Upper lobe of left lung (tissue), 6 donors: ENCODE measurements at regions not wholly inside any gene's neighbourhood (a gene's known extent, or its start where the extent isn't known, plus 50 kb on each side); places are given as distances from the start of the nearest gene placed in this dataset.

Experiments
- ATAC-seq, 2 donors: fragments of 200-7000 bp; cut with Tn5 transposase; one replicate each; pipeline ENCODE4 v1.9.1; 2022; ENCODE audit warnings: mild to moderate bottlenecking in 2 of 2, moderate library complexity in 2 of 2; ENCODE audit not compliant: low FRiP score in 2 of 2
- DNase-seq, 2 donors: peaks; one replicate each; pipeline ENCODE4 v3.0.0-alpha.2; 2019 to 2020
- H3K27ac ChIP-seq, 4 donors: fragments of 200-600 bp; sonication (generic); one replicate each; pipeline ENCODE4 v1.5.1; 2016 to 2019
- H3K27me3 ChIP-seq, 4 donors: fragments of 200-600 bp; sonication (generic); one replicate each; pipeline ENCODE4 v1.5.1; 2017 to 2019
- H3K36me3 ChIP-seq, 4 donors: fragments of 200-600 bp; sonication (generic); one replicate each; pipeline ENCODE4 v1.5.1; 2016 to 2019
- H3K4me1 ChIP-seq, 4 donors: fragments of 200-600 bp; sonication (generic); one replicate each; pipeline ENCODE4 v1.5.1; 2018 to 2019
- H3K4me3 ChIP-seq, 4 donors: fragments of 200-600 bp; sonication (generic); one replicate each; pipeline ENCODE4 v1.5.1; 2017 to 2019; ENCODE audit warnings: mild to moderate bottlenecking in 2 of 4, moderate library complexity in 1 of 4
- H3K9me3 ChIP-seq, 4 donors: fragments of 200-600 bp; sonication (generic); one replicate each; pipeline ENCODE4 v1.5.1; 2018 to 2019
- EP300 ChIP-seq, 4 donors: sonication (generic); formaldehyde crosslinking; IDR thresholded peaks; one replicate each; pipeline ENCODE4 v1.5.1; 2017; ENCODE audit warnings: antibody characterized with exemption in 4 of 4, control low read depth in 2 of 4
- POLR2A ChIP-seq, 4 donors: fragments of 450-650 bp; IDR thresholded peaks; one replicate each; pipeline ENCODE4 v1.5.1; 2016 to 2017; ENCODE audit warnings: antibody characterized with exemption in 4 of 4, mild to moderate bottlenecking in 2 of 4
- POLR2AphosphoS5 ChIP-seq, 2 donors: sonication (generic); formaldehyde crosslinking; IDR thresholded peaks; one replicate each; pipeline ENCODE4 v1.5.1; 2017; ENCODE audit warnings: antibody characterized with exemption in 2 of 2
- WGBS, 2 donors: methylation state at CpG; one replicate each; pipeline ENCODE4 v1.1.5; 2017 to 2018; 5-methylcytosine and 5-hydroxymethylcytosine counted together
- TF ChIP-seq, protein P1 (sequence below), 6 experiments: fragments of 450-650 bp in 4 of 6; fragments of 200-600 bp in 2 of 6; sonication (generic) in 2 of 6; IDR thresholded peaks; one replicate each; pipeline ENCODE4 v1.5.1; 2016 to 2019; ENCODE audit warnings: antibody characterized with exemption in 6 of 6
- donor health status: DM: no; HTN: no; CAD: no; lungs with moderate emphysema.
- donor health status: DM: no; HTN: yes; CAD: no; lungs with severe emphysema.

DNA sequence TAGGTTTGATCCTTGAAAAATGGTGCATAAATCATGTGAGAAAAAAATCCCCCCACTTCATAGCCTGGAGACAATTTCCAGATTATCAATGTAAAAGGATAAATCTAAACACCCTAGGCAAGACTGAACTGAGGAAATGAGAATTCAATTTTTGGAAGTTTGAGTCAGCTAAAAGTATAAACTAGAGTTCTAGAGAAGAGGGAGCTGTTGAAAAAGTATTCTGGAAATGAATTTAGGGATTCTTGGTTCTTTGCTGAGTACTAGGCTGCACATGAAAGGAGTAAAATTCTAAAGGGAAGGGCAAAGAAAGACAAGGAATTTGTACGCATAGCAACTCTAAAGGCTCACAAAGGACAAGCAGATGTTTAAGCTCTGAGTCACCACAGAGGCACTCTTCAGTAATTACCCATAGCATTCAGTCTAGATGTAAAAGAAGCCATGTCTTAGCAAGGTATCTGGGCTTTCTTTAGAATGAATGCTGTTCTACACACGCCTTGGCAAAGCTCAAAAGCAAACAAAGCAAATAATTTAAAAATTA is 896.5 kb downstream of the PDHA2 start:
- TF ChIP-seq EP300 (IDR thresholded peaks at IDR 0.05): no peak
- 68 to 81% methylated on average over 2 of the region's 2 CpGs for WGBS, 2 donors
- Histone ChIP-seq H3K4me1 (no peaks in the 10 kb centered on the region), H3K4me3 (no peak overlapping the region), H3K27ac (no peak overlapping the region), H3K36me3 (no peaks in the 10 kb centered on the region), H3K9me3 (peaks cover 0 to 4% (median 0%) of the 10 kb centered on the region in 4 donors), H3K27me3 (no peaks in the 10 kb centered on the region)
- ATAC-seq: no peak
- no peak for DNase-seq

GRCh38 chr4:96739101-96739500 is 899.2 kb downstream of the PDHA2 start:
- DNase-seq (no peak), ATAC-seq (no peak)
- Histone ChIP-seq H3K4me1 (no peaks in the 10 kb centered on the region), H3K27ac (no peak overlapping the region), H3K36me3 (no peaks in the 10 kb centered on the region), H3K9me3 (peaks cover 0 to 6% (median 0%) of the 10 kb centered on the region in 4 donors), H3K27me3 (no peaks in the 10 kb centered on the region), H3K4me3 (no peak overlapping the region)
- TF ChIP-seq, protein P1, sequence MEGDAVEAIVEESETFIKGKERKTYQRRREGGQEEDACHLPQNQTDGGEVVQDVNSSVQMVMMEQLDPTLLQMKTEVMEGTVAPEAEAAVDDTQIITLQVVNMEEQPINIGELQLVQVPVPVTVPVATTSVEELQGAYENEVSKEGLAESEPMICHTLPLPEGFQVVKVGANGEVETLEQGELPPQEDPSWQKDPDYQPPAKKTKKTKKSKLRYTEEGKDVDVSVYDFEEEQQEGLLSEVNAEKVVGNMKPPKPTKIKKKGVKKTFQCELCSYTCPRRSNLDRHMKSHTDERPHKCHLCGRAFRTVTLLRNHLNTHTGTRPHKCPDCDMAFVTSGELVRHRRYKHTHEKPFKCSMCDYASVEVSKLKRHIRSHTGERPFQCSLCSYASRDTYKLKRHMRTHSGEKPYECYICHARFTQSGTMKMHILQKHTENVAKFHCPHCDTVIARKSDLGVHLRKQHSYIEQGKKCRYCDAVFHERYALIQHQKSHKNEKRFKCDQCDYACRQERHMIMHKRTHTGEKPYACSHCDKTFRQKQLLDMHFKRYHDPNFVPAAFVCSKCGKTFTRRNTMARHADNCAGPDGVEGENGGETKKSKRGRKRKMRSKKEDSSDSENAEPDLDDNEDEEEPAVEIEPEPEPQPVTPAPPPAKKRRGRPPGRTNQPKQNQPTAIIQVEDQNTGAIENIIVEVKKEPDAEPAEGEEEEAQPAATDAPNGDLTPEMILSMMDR (IDR thresholded peaks at IDR 0.05): no peak
- no peak for TF ChIP-seq POLR2A (IDR thresholded peaks at IDR 0.05)
- TF ChIP-seq EP300 (IDR thresholded peaks at IDR 0.05): no peak
- TF ChIP-seq POLR2AphosphoS5 (IDR thresholded peaks at IDR 0.05): no peak

- ATAC-seq (no peak), DNase-seq (peak in 1 of 2 donors; percentile 69)
- Histone ChIP-seq H3K36me3 (no peaks in the 10 kb centered on the region), H3K9me3 (peaks cover 0 to 6% (median 0%) of the 10 kb centered on the region in 4 donors), H3K27ac (no peak overlapping the region), H3K27me3 (no peaks in the 10 kb centered on the region), H3K4me3 (no peak overlapping the region), H3K4me1 (no peaks in the 10 kb centered on the region)
- 81 to 86% methylated on average over 12 to 17 of the region's 24 CpGs for WGBS, 2 donors
- TF ChIP-seq POLR2A (IDR thresholded peaks at IDR 0.05): no peak
- no peak for TF ChIP-seq POLR2AphosphoS5 (IDR thresholded peaks at IDR 0.05)
- TF ChIP-seq EP300 (IDR thresholded peaks at IDR 0.05): no peak
- TF ChIP-seq, protein P1 (IDR thresholded peaks at IDR 0.05): no peak
These were observed 902.6 kb downstream of the PDHA2 start for GRCh38 chr4:96742332-96743014.

DNA sequence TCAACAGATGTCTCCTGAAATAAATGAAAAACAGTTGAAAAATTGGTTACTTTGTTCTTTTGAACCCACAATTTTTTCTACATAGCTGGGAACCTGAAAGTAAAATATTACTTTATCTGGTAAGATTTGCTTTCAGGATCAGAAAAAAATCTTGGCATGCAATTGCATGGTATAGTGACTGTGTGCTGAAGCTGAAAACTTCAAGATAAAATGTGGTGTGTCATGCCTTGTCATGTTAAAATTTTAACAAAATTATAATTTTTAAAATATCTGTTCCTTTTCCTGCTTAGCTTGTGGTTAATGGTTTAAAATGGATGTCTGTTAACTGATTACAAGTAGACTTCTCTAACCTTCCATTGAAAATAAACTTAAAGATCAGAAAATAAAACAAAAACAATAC is 904.8 kb downstream of the PDHA2 start:
- Histone ChIP-seq H3K9me3 (peaks cover 0 to 6% (median 0%) of the 10 kb centered on the region in 4 donors), H3K27ac (no peak overlapping the region), H3K36me3 (no peaks in the 10 kb centered on the region), H3K27me3 (no peaks in the 10 kb centered on the region), H3K4me3 (no peak overlapping the region), H3K4me1 (no peaks in the 10 kb centered on the region)
- TF ChIP-seq, protein P1 (IDR thresholded peaks at IDR 0.05): no peak
- no peak for TF ChIP-seq EP300 (IDR thresholded peaks at IDR 0.05)
- no peak for TF ChIP-seq POLR2AphosphoS5 (IDR thresholded peaks at IDR 0.05)
- TF ChIP-seq POLR2A (IDR thresholded peaks at IDR 0.05): no peak
- ATAC-seq (no peak), DNase-seq (no peak)

DNA sequence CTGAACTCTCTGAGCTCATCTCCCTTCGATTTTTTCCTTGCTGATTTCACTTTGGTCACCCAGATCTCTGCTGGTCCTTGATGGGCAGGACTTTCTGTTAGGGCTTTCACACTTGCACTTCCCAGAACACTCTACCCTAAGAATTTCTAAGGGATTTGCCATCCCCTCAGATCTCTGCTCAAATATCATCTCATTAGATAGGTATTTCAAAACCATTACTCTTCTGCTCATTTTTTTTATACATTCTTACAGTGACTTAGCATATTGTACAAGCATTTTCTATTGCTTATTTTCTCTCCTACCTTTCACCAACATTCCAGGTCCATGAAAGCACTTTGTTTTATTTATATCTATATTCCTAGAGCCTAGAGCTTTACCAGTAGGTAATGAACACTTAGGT is 913.3 kb downstream of the PDHA2 start:
- Histone ChIP-seq H3K4me1 (no peaks in the 10 kb centered on the region), H3K27me3 (no peaks in the 10 kb centered on the region), H3K36me3 (no peaks in the 10 kb centered on the region), H3K9me3 (no peaks in the 10 kb centered on the region), H3K27ac (no peak overlapping the region), H3K4me3 (no peak overlapping the region)
- no peak for ATAC-seq
- no peak for DNase-seq
- no peak for TF ChIP-seq POLR2A (IDR thresholded peaks at IDR 0.05)
- TF ChIP-seq, protein P1 (IDR thresholded peaks at IDR 0.05): no peak
- TF ChIP-seq EP300 (IDR thresholded peaks at IDR 0.05): no peak
- 63 to 67% methylated on average over 1 of the region's 1 CpG for WGBS, 2 donors
